ENCODE measurements at regions not wholly inside any gene's neighbourhood (a gene's known extent, or its start where the extent isn't known, plus 50 kb on each side); places are given as distances from the start of the nearest gene placed in this dataset.

GRCh38 chr13:26950546-26950945, 190.0 kb upstream of the GPR12 start:
- TF ChIP-seq, protein P1, sequence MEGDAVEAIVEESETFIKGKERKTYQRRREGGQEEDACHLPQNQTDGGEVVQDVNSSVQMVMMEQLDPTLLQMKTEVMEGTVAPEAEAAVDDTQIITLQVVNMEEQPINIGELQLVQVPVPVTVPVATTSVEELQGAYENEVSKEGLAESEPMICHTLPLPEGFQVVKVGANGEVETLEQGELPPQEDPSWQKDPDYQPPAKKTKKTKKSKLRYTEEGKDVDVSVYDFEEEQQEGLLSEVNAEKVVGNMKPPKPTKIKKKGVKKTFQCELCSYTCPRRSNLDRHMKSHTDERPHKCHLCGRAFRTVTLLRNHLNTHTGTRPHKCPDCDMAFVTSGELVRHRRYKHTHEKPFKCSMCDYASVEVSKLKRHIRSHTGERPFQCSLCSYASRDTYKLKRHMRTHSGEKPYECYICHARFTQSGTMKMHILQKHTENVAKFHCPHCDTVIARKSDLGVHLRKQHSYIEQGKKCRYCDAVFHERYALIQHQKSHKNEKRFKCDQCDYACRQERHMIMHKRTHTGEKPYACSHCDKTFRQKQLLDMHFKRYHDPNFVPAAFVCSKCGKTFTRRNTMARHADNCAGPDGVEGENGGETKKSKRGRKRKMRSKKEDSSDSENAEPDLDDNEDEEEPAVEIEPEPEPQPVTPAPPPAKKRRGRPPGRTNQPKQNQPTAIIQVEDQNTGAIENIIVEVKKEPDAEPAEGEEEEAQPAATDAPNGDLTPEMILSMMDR (IDR thresholded peaks at IDR 0.05; ENCODE audit: low read depth, low read length, poor library complexity, severe bottlenecking) = no peak
- TF ChIP-seq EZH2phosphoT487 (IDR thresholded peaks at IDR 0.05; ENCODE audit: borderline replicate concordance, low read length) = no peak

All from DOHH2 (cell line).